PFSK-1 (cell line): ENCODE measurements at regions not wholly inside any gene's neighbourhood (a gene's known extent, or its start where the extent isn't known, plus 50 kb on each side); places are given as distances from the start of the nearest gene placed in this dataset.

Experiments
- FOXP2 ChIP-seq: optimal IDR thresholded peaks from 2 replicates; pipeline ENCODE3; 2011; ENCODE audit warnings: borderline replicate concordance, control low read depth, inconsistent platforms; ENCODE audit not compliant: insufficient read depth; ENCODE audit errors: extremely low read length, extremely low read depth
- POLR2AphosphoS5 ChIP-seq: IDR thresholded peaks from 2 replicates; pipeline ENCODE4 v1.6.1; 2012; ENCODE audit warnings: low read depth, mild to moderate bottlenecking, control low read depth, low read length, moderate library complexity
- REST ChIP-seq, 2 experiments: IDR thresholded peaks; 2 replicates each; pipeline versions ENCODE4 v1.6.1 to v1.8.0; 2011 to 2012; ENCODE audit warnings: low read depth in 2 of 2, low read length in 2 of 2, control low read depth in 1 of 2, inconsistent platforms in 1 of 2, mild to moderate bottlenecking in 1 of 2, moderate library complexity in 1 of 2; ENCODE audit not compliant: insufficient read depth in 1 of 2
- SIN3A ChIP-seq: IDR thresholded peaks from 2 replicates; pipeline ENCODE4 v1.6.1; 2012; ENCODE audit warnings: mild to moderate bottlenecking, low read length, moderate library complexity, borderline replicate concordance; ENCODE audit not compliant: insufficient read depth
- TAF1 ChIP-seq: IDR thresholded peaks from 2 replicates; pipeline ENCODE4 v1.6.1; 2012; ENCODE audit warnings: low read length, control low read depth, borderline replicate concordance; ENCODE audit not compliant: insufficient read depth

GRCh38 chr6:93086351-93086750 lies 333.0 kb downstream of the EPHA7 start:
- TF ChIP-seq SIN3A (no peak), POLR2AphosphoS5 (no peak), REST (IDR thresholded peaks at IDR 0.05; ENCODE audit: insufficient read depth in 1 of 2, low read depth in 2 of 2, low read length in 2 of 2) (no peak), TAF1 (no peak)

GRCh38 chr6:93083337-93084230 lies 335.8 kb downstream of the EPHA7 start:
- TF ChIP-seq POLR2AphosphoS5 (no peak), REST (IDR thresholded peaks at IDR 0.05; ENCODE audit: insufficient read depth in 1 of 2, low read depth in 2 of 2, low read length in 2 of 2) (no peak), SIN3A (no peak), FOXP2 (no peak), TAF1 (no peak)

- no peak for TF ChIP-seq FOXP2
- no peak for TF ChIP-seq REST (IDR thresholded peaks at IDR 0.05; ENCODE audit: insufficient read depth in 1 of 2, low read depth in 2 of 2, low read length in 2 of 2)
- no peak for TF ChIP-seq POLR2AphosphoS5
- no peak for TF ChIP-seq TAF1
- TF ChIP-seq SIN3A, result no peak
Measured at GRCh38 chr6:93081901-93082300, 337.5 kb downstream of the EPHA7 start.

GRCh38 chr6:93079061-93079460 lies 340.3 kb downstream of the EPHA7 start:
- TF ChIP-seq POLR2AphosphoS5 (no peak), FOXP2 (no peak), SIN3A (no peak), REST (IDR thresholded peaks at IDR 0.05; ENCODE audit: insufficient read depth in 1 of 2, low read depth in 2 of 2, low read length in 2 of 2) (no peak), TAF1 (no peak)

GRCh38 chr6:93073811-93074210 lies 345.5 kb downstream of the EPHA7 start:
- TF ChIP-seq TAF1 (no peak), POLR2AphosphoS5 (no peak), REST (IDR thresholded peaks at IDR 0.05; ENCODE audit: insufficient read depth in 1 of 2, low read depth in 2 of 2, low read length in 2 of 2) (no peak), SIN3A (no peak), FOXP2 (no peak)
